NCI-H1436 treated with DMSO at 0.1 percent for 48 hours (cell line): ENCODE measurements at regions not wholly inside any gene's neighbourhood (a gene's known extent, or its start where the extent isn't known, plus 50 kb on each side); places are given as distances from the start of the nearest gene placed in this dataset.
"Not testable (repeated sequence)": the region's sequence is repeated elsewhere in the genome, so short reads cannot be mapped to it uniquely, and the experiment has no call there.

Experiments used
- DNase-seq: peaks from one replicate; lab custom pipeline; 2025; lab: John Stamatoyannopoulos, UW

- no peak for DNase-seq
Measured at GRCh38 chr1:55867304-55867843, 652.2 kb upstream of the USP24 start.

DNA sequence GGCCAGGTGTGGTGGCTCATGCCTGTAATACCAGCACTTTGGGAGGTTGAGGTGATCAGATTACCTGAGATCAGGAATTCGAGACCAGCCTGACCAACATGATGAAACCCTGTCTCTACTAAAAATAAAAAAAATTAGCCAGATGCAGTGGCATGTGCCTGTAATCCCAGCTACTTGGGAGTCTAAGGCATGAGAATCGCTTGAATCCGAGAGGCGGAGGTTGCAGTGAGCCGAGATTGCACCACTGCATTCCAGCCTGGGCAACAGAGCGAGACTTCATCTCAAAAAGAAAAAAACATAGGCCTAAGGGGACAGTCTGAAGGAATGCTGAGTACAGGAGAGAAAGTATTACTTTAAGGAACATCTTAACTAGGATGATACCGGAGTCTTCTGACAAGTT lies 650.6 kb upstream of the USP24 start:
- not testable (repeated sequence) for DNase-seq

- DNase-seq: no peak
Measured at GRCh38 chr1:55864251-55864650, 649.1 kb upstream of the USP24 start.

- no peak for DNase-seq
Measured at GRCh38 chr1:55861676-55862340, 646.6 kb upstream of the USP24 start.

DNA sequence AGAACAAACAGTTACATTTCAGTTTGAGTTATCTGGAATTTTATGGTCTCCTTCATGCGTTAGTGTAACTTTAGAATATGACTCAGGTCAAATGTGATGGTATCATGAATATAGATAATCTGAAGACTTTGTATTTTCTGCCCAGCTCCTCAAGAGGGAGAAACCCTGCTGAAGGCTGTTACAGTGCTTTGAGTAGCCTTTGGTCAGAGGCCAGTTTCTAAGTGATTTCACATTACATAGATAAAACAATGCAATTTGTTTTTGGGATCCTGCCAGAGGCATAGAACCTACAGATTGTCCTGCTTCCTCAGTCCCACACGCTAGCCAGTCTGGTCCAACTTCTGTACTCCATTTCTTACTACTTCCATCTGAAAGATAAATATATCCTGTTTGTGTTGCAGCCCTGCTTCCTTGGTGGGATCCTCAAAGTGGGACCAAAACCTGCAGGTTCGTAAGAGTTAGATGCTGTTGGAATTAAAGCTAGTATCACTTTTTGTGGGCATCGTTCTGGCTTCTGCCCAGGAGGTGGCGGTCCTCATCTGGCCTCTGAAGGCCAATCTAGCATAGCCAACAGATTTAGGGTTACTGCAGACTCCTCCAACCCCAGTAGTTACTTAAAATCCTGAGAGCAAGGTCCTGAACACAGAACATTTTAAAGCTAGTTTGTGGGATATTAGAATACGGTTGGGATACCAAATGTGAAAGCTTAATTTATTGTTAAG lies 645.8 kb upstream of the USP24 start:
- DNase-seq: no peak

DNA sequence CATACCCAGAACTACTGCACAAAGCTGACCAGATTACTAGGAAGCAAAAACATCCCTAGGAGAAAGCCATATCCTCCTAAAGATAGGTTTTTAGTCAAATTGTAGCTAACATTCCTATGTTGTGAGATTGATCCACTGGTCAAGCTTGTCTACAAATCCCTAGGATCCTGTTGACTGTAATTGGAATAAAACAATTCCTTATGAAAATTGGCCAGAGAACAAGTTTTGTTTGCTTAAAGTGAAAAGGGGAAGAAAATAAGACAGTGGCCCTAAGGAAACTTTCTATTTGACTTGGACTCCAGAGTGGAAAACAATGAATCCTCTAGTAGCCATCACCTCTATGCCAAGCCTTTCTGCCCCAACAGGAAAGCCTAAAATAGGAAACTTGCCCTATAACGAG lies 645.2 kb upstream of the USP24 start:
- no peak for DNase-seq

DNA sequence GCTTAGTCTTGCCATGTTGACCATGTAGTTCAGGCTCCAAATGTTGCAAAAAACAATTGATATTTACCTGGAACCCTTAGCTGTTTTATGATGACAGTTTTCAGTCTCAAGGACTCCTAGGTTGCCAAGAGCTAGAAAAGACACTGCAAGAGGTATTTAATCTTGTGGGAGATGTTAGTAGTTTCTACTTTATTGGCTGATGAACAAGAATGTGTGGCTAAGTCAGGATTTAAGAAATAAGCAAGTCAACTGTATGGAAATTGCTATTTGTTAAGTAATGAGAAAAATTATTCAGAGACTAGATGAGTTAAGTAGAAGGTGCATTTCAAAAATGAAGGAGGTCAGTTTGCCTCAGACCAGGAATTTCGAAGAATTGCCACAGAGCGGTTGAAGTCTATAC lies 639.7 kb upstream of the USP24 start:
- no peak for DNase-seq

- no peak for DNase-seq
Measured at GRCh38 chr1:55848906-55849305, 633.7 kb upstream of the USP24 start.

DNA sequence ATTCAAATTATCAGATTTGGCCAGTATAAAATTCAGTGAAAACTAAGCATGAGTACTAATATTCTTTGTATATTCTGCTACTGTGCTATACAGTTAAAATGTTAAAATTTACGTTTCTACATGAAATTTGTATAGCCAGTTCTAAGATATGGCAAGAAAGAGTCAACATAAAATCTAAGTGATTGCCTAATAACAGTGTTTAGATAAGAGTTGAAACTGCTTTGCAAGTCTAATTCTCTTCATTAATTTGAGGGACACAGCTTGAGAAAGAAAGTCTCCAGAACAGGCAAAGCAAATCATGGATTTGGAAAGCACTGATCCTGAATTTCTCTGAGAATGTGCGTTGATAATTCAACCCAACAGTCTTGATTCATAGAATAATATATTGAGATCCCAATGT lies 630.9 kb upstream of the USP24 start:
- no peak for DNase-seq

DNA sequence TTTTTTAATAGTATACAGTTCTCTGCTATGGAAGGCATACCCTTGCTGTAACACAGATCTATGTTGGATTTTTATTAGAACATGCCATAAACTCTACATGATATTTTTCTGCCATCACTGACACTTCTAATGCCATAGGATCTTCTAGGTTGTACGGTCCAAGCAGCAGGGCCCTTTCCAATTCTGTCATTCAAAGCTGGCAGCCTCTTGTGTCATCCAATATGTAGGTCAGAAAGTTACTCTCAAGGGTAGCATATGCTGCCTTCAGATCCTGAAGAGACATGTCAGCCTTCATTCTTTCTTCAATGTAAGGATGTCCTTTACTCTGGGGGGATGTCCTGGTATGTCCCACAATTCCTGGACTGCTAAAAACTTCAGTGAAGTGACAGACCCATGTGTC lies 629.2 kb upstream of the USP24 start:
- DNase-seq: no peak

DNA sequence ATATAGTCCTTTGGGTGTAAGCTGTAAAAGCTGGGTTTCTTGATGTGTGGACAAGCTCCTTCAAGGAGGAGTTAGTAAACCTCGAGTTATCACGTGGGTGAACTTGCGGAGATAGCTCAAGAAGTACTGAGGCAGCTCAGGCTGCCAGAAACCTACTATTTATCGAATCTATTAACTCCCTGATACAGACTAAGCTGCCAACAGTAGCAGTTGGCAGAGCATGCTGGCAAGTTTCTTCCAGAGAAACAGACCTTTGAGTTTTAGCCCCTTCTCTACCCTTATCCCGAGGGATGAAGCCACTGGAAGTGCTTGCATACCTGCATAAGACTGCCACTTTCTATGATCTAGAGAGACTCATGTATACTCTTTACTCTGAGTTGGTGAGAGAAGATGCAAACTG lies 624.5 kb upstream of the USP24 start:
- no peak for DNase-seq

DNA sequence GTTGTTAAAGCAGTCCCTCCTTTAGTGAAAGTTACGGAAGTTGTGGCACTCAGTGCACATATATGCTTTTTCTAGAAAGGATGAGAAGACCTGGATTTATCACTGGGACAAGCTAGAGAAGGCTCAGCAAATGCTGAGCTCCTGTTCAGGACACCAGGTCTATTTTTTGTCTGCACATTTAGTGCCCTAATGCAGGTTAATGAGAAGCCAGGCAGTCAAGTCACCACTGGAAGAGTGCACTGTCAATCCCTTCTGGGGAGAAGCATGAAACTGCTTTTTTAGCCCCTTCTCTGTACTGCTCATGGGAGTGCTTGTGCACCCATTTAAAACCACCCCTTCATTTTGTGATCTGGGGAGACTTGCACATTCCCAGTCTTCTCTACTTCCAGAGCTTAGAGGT lies 624.1 kb upstream of the USP24 start:
- DNase-seq: no peak

DNA sequence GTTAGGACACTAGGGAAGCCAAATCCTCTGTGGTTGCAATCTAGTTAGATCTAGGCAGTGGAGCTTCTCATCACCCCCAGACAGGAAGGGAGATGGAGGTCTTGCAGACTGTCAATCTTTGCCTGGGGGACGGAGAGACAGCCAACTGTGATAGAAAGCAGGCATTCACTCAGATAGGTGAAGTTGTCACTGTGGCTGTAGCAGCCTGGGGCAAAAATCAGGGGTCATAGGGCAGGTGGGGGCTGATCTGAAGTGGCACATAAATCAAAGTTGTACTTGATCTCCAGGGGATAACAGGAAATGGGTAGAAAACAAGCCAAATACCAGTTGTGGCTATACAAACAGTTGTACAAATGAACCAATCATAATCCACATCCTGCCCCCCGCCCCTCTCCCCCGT lies 620.9 kb upstream of the USP24 start:
- DNase-seq: no peak

DNA sequence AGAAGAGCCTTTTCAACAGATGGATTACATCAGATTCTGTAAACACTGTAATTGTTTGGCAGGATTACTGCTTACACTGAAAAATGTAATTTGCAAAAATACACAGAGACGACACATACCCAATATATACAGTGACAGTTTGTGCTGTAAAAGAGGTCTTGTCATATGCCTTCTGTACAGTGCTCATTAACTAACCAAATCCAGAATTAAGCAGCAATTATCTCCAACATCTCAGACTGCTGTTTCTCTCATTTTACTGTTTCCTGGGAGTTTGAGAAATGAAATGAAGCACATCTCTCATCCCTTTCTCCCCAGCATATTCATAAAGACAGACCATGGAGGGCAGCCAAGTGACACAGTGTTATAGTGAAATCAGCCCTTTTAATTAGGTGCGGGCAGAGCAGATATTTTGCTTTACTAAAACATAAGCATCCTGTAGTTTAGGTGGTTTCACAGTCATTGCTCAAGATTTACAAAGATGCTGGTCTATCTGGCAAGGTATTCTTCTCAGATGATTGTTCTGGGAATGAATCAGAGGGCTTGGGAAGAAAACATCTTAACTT lies 618.4 kb upstream of the USP24 start:
- no peak for DNase-seq

- DNase-seq: no peak
Measured at GRCh38 chr1:55831759-55832158, 616.6 kb upstream of the USP24 start.

DNA sequence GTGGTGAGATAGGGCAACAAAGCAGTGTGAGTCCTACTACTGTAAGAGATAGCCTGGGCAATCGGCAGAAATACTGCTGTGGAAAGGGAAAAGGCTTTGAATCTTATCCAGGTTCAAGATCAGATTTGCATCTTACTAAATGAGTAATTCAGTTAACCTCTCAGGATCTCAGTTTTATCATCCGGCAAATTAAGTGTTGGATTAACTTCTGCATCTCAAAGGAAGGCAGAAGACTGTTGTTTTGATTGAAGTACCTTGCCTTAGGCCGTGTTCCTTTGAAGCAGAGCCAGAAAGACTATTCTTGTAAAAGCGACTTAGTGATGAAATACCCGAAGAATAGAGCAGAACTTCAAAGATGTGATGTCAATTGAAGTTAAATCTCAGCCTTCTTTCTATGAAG lies 612.9 kb upstream of the USP24 start:
- no peak for DNase-seq

GRCh38 chr1:55827350-55827749 lies 612.2 kb upstream of the USP24 start:
- DNase-seq: no peak

GRCh38 chr1:55826381-55827080 lies 611.4 kb upstream of the USP24 start:
- no peak for DNase-seq

DNA sequence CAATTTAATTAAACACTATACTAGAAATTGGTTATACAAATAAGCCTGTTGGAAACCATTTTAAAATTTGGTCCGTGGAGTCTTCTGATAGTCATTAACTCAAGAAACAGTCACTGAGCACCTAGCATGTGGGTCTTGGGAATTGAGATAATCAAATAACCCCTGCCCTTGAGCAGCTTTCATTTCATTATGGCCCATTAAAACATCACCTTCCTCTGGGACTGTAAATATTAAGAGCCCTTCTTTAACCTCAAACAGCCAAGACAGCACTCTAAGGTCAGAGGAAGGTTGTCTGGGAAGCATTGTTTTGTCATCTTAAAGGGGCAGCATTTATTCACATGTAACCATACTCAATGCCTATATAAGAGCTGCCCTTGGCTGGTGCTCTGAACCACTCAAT lies 610.3 kb upstream of the USP24 start:
- no peak for DNase-seq

DNA sequence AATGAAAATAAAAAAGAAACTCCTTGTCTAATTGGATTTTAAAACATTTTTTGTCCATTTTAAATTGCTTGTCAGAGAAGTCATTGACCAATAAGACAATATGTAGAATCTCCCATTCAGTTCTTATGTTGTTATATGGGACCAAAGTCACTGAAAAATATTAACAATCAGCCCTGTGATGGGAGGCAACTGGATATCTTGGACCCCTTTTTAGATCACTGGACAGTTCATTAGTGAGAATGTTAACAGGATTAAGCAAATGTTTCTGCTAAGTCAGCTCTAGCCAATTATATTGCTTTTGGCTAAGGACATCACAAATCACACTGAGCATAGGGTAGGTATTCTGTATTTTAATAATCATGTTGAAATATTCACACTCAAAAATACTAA lies 609.1 kb upstream of the USP24 start:
- DNase-seq: no peak

DNA sequence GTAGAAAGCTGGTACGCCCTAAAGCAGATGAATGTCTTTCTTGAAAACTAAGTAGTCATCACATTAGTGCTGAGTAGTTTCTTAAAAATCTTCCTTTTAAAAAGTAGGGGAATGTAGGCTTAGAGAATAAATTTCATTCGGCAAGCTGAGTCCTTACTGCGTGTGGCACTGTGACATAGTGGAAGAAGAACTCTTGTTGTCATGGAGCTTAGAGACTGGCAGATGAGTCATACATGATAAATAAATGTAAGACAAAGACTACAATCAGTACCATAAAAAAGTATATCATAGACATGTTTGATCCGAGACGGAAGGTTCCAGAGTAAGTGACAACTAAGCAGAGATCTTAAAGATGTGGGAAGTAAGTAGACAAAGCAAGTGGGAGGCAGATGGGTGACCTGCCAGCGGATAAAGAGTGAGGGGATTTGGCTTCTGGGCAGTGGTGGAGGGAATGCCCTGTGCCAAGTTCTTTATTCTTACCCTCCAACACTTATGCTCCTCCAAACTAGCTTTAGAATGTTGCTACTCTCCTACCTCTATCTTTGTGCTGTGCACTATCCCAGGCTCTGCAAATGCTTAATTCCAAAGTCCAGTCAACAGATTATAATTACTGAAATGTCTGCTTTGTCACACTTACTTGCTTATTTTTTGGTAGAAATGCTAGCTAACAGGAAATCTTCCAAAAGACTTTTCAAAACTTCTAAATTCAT lies 608.5 kb upstream of the USP24 start:
- no peak for DNase-seq

DNA sequence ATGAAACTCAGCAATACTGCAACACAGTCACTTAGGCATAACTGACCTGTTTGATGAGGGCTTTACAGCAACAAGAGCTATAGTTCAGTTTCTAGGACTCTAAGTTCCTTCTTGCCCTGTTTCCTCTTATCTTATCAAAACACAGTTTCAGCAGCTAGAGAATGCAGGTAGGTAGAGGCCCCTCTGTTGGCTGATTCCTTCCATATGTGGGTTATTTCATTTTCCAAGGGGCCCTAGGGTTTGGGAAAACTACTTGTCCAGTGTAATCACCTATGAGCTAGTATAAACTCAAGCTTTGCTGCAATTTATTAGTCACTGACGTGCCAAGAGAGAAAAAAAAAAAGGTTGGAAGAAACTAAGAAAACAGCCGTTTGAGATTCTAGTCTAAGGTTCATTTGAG lies 607.7 kb upstream of the USP24 start:
- no peak for DNase-seq
